ENCODE measurements at regions not wholly inside any gene's neighbourhood (a gene's known extent, or its start where the extent isn't known, plus 50 kb on each side); places are given as distances from the start of the nearest gene placed in this dataset.
A peak's percentile ranks its signal among the peaks of the same experiment; 100 is the strongest.
"Not testable (repeated sequence)": the region's sequence is repeated elsewhere in the genome, so short reads cannot be mapped to it uniquely, and the experiment has no call there.

- H3K9me1 ChIP-seq (ENCODE audit: control insufficient read depth, insufficient read depth, low read length) = no peaks in the 10 kb centered on the region
- no peaks in the 10 kb centered on the region for H4K20me1 ChIP-seq (replicated peaks; ENCODE audit: control insufficient read depth, insufficient read depth, low read length)
- H3K9ac ChIP-seq (ENCODE audit: insufficient read depth in 1 of 2, low read depth in 2 of 2, low read length in 2 of 2) = no peak overlapping the region
- ChIA-PET POLR2A (no interaction called here), CTCF (ENCODE audit: low intra/inter-chr PET ratio) (no interaction called here)
- no peak overlapping the region for H3K4me3 ChIP-seq
- intact Hi-C loops (cut with micrococcal nuclease) (no loop called here), in situ Hi-C loops (cut with MboI) (no loop called here)
- no peak overlapping the region for H2AFZ ChIP-seq (ENCODE audit: low read depth, low read length)
- H3K36me3 ChIP-seq (ENCODE audit: control insufficient read depth, insufficient read depth, low read length) = no peaks in the 10 kb centered on the region
- no peak overlapping the region for H3K27ac ChIP-seq (ENCODE audit: extremely low read depth, low read depth, low read length)
- no peaks in the 10 kb centered on the region for H3K4me1 ChIP-seq (replicated peaks in 1 of 2; ENCODE audit: control insufficient read depth in 2 of 2, insufficient read depth in 2 of 2, low read length in 2 of 2)
- peak; percentile 44; the same call in 1 of the 2 replicates for TF ChIP-seq ZNF766 (CRISPR knock-in tag; conservative IDR thresholded peaks at IDR 0.05)
- TF ChIP-seq, protein P1, sequence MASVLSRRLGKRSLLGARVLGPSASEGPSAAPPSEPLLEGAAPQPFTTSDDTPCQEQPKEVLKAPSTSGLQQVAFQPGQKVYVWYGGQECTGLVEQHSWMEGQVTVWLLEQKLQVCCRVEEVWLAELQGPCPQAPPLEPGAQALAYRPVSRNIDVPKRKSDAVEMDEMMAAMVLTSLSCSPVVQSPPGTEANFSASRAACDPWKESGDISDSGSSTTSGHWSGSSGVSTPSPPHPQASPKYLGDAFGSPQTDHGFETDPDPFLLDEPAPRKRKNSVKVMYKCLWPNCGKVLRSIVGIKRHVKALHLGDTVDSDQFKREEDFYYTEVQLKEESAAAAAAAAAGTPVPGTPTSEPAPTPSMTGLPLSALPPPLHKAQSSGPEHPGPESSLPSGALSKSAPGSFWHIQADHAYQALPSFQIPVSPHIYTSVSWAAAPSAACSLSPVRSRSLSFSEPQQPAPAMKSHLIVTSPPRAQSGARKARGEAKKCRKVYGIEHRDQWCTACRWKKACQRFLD (CRISPR knock-in tag; IDR thresholded peaks at IDR 0.05) = no peak
- DNase-seq (ENCODE audit: extremely low read depth in 1 of 4, low spot score in 3 of 4) (no peak), FAIRE-seq (no peak), ATAC-seq (no peak)
- H3K4me2 ChIP-seq (ENCODE audit: insufficient read depth, low read length) = no peak overlapping the region
- no peaks in the 10 kb centered on the region for H3K79me2 ChIP-seq (ENCODE audit: control insufficient read depth, insufficient read depth, low read length)
- peaks cover 0 to 4% of the 10 kb centered on the region in 2 experiments; a peak in 2 of 5 replicates for H3K27me3 ChIP-seq (ENCODE audit: control insufficient read depth in 2 of 2, insufficient read depth in 2 of 2, low read length in 2 of 2)
- BruUV-seq (replicated peaks) = no TSS peak
- H3K9me3 ChIP-seq (replicated peaks; ENCODE audit: control insufficient read depth, insufficient read depth, low read depth, low read length) = 0 out of 2 replicates have a peak, but pooled peaks cover 3% of the 10 kb centered on the region
Measured at GRCh38 chr1:148289647-148290046, 137.6 kb upstream of the NBPF11 start.

- in situ Hi-C loops (cut with MboI); DNase-seq (ENCODE audit: extremely low read depth in 1 of 4, low spot score in 3 of 4); FAIRE-seq: not testable (repeated sequence)
- TF ChIP-seq ZNF445 (CRISPR knock-in tag; IDR thresholded peaks at IDR 0.05; ENCODE audit: low read depth) (peak; percentile 94), ZNF449 (CRISPR knock-in tag; IDR thresholded peaks at IDR 0.05) (0 out of 2 replicates have a peak, but pooled peaks have one; percentile 29), ZNF766 (CRISPR knock-in tag; conservative IDR thresholded peaks at IDR 0.05) (0 out of 2 replicates have a peak, but pooled peaks have one; percentile 18), TEAD1 (CRISPR knock-in tag; IDR thresholded peaks at IDR 0.05) (peak in 1 of 2 experiments; percentile 80; a peak in 1 of 4 replicates), ELF4 (CRISPR knock-in tag; IDR thresholded peaks at IDR 0.05) (0 out of 2 replicates have a peak, but pooled peaks have one; percentile 48), CBFA2T3 (IDR thresholded peaks at IDR 0.05) (0 out of 2 replicates have a peak, but pooled peaks have one; percentile 20), L3MBTL2 (IDR thresholded peaks at IDR 0.05) (peak; percentile 85), ZBTB17 (CRISPR knock-in tag; IDR thresholded peaks at IDR 0.05) (0 out of 2 replicates have a peak, but pooled peaks have one; percentile 37), TRIM24 (IDR thresholded peaks at IDR 0.05) (peak; percentile 67 to 91), ATF7 (IDR thresholded peaks at IDR 0.05) (peak; percentile 13; the same call in 1 of the 2 replicates), NBN (IDR thresholded peaks at IDR 0.05; ENCODE audit: low read depth) (peak; percentile 28; the same call in 1 of the 2 replicates), SMARCE1 (IDR thresholded peaks at IDR 0.05) (peak; percentile 82; the same call in 1 of the 2 replicates), MTA1 (IDR thresholded peaks at IDR 0.05; ENCODE audit: borderline replicate concordance) (peak; percentile 82; the same call in 1 of the 2 replicates)
Measured at GRCh38 chr1:148285946-148286345, 133.9 kb upstream of the NBPF11 start.

More at GRCh38 chr1:148285946-148286345, 133.9 kb upstream of the NBPF11 start:
- 10% methylated on average over 2 of the region's 2 CpGs for WGBS (ENCODE audit: insufficient coverage, low coverage, missing lambda C conversion rate)
- H3K27me3 ChIP-seq (ENCODE audit: control insufficient read depth in 2 of 2, insufficient read depth in 2 of 2, low read length in 2 of 2); H2AFZ ChIP-seq (ENCODE audit: low read depth, low read length); H3K4me1 ChIP-seq (replicated peaks in 1 of 2; ENCODE audit: control insufficient read depth in 2 of 2, insufficient read depth in 2 of 2, low read length in 2 of 2); H3K4me3 ChIP-seq; H4K20me1 ChIP-seq (replicated peaks; ENCODE audit: control insufficient read depth, insufficient read depth, low read length); H3K79me2 ChIP-seq (ENCODE audit: control insufficient read depth, insufficient read depth, low read length); H3K9ac ChIP-seq (ENCODE audit: insufficient read depth in 1 of 2, low read depth in 2 of 2, low read length in 2 of 2); ATAC-seq; intact Hi-C loops (cut with micrococcal nuclease); BruUV-seq (replicated peaks); H3K36me3 ChIP-seq (ENCODE audit: control insufficient read depth, insufficient read depth, low read length); CTCF ChIA-PET (ENCODE audit: low intra/inter-chr PET ratio); H3K9me1 ChIP-seq (ENCODE audit: control insufficient read depth, insufficient read depth, low read length); H3K9me3 ChIP-seq (replicated peaks; ENCODE audit: control insufficient read depth, insufficient read depth, low read depth, low read length); H3K27ac ChIP-seq (ENCODE audit: extremely low read depth, low read depth, low read length); H3K4me2 ChIP-seq (ENCODE audit: insufficient read depth, low read length); POLR2A ChIA-PET: not testable (repeated sequence)

Data from K562 (cell line).